Motor neuron (in vitro differentiated cells): ENCODE measurements at regions not wholly inside any gene's neighbourhood (a gene's known extent, or its start where the extent isn't known, plus 50 kb on each side); places are given as distances from the start of the nearest gene placed in this dataset.

Experiments
- ATAC-seq, 8 experiments: fragments of 200-7000 bp; cut with Tn5 transposase; replicated peaks in 6 of 8; 2 replicates each; pipeline ENCODE4 v1.8.0; 2021; ENCODE audit warnings: mild to moderate bottlenecking in 8 of 8, moderate library complexity in 8 of 8
- H3K27ac ChIP-seq, 2 donors: fragments of 250-450 bp; sonication (Bioruptor Pico); 2 replicates each; pipeline ENCODE4 v1.9.0; 2021; ENCODE audit warnings: antibody characterized with exemption in 2 of 2, mild to moderate bottlenecking in 2 of 2, moderate library complexity in 1 of 2
- H3K4me1 ChIP-seq, 2 donors: fragments of 250-450 bp; sonication (Bioruptor Pico); replicated peaks in 1 of 2; 2 replicates each; pipeline ENCODE4 v1.6.1; 2021; ENCODE audit warnings: antibody characterized with exemption in 2 of 2, mild to moderate bottlenecking in 2 of 2, moderate library complexity in 1 of 2
- H3K4me3 ChIP-seq, 5 donors: fragments of 250-450 bp; sonication (Bioruptor Pico); 2 replicates each; pipeline ENCODE4 v1.9.0; 2021; ENCODE audit warnings: antibody characterized with exemption in 5 of 5, mild to moderate bottlenecking in 5 of 5, moderate library complexity in 4 of 5
- WGBS, 10 experiments: fragments of 450-650 bp; shearing (Covaris generic); methylation state at CpG; one replicate each; pipeline ENCODE4 v1.0.0; 2022; 5-methylcytosine and 5-hydroxymethylcytosine counted together
- in situ Hi-C, 9 experiments: fragments of 400-800 bp; cut with MboI; loops; one replicate each; pipeline ENCODE4 v1.15.0; 2021; ENCODE audit warnings: low sequenced_read_pairs in 9 of 9, low pct_unique_long_range_greater_than_20kb in 2 of 9; ENCODE audit not compliant: unreplicated experiment in 9 of 9

DNA sequence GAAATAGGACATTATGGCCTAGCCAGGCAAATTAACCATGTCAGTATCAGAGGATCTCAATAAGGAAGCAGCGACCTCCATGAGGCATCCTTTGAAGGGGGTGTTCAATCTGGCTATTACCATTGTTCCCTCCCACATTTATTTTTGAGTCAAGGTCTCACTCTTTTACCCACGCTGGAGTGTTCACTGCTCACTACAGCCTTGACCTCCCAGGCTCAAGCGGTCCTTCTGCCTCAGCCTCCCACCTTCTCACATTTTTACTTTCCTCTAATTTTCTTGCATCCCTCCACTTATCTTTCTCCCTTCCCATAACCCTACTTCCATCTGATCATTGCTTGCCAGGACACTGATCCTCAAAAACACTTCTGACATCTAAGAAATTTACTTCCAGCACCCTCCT lies 654.0 kb upstream of the NR2F2 start:
- no peak for ATAC-seq
- Histone ChIP-seq H3K4me1 (no peaks in the 10 kb centered on the region), H3K27ac (no peak overlapping the region), H3K4me3 (no peak overlapping the region)
- in situ Hi-C loops, result no loop called here
- 60 to 100% (median 83%) methylated on average over 1 to 3 of the region's 3 CpGs; no CpG with 5 or more reads in 1 of the 10 experiments for WGBS, 10 experiments

DNA sequence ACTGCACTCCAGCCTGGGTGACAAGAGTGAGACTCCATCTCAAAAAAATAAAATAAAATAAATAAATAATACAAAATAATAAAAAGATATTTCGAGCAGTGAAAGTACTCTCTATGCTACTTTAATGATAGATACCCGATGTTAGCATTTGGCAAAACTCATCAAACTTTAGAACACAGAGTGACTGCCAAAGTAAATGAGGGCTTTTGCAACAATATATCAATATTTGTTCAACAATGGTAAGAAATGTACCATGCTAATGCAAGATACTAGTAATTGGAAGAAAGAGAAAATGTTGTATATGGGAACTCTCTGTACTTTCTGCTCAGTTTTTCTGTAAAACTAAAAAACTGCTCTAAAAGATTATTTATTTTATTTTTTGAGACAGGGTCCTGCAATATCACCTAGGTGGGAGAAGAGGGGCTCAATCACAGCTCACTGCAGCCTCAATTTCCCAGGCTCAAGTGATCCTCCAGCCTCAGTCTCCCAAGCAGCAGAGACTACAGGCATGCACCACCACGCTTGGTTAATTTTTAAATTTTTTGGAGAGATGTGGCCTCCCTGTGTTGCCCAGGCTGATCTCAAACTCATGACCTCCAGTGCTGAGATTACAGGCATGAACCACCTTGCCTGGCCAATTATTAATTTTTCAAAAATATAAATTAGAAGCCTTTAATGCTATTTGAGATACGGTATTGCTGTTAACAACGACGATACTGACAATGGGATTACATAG lies 650.5 kb upstream of the NR2F2 start:
- in situ Hi-C loops, result no loop called here
- Histone ChIP-seq H3K4me1 (no peaks in the 10 kb centered on the region), H3K27ac (no peak overlapping the region), H3K4me3 (no peak overlapping the region)
- 68 to 100% (median 92%) methylated on average over 2 to 5 of the region's 6 CpGs for WGBS, 10 experiments
- no peak for ATAC-seq

DNA sequence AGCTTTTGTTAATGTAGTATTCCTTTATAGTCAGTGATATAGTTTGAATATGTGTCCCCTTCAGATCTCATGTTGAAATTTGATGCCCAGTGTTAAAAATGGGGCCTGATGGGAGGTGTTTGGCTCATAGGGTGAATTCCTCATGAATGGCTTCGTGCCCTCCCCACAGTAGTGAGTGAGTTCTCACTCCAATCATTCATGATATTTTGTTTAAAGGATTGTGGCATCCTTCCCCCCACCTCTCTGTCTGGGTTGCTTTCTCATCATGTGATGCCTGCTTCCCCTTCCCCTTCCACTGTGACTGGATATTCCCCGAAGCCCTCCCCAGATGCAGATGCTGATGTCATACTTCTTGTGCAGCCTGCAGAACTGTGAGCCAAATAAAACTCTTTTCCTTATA lies 649.8 kb upstream of the NR2F2 start:
- no peaks in the 10 kb centered on the region for H3K4me1 ChIP-seq
- 20 to 100% (median 83%) methylated on average over 1 to 2 of the region's 2 CpGs; no CpG with 5 or more reads in 3 of the 10 experiments for WGBS, 10 experiments
- in situ Hi-C loops, result no loop called here

DNA sequence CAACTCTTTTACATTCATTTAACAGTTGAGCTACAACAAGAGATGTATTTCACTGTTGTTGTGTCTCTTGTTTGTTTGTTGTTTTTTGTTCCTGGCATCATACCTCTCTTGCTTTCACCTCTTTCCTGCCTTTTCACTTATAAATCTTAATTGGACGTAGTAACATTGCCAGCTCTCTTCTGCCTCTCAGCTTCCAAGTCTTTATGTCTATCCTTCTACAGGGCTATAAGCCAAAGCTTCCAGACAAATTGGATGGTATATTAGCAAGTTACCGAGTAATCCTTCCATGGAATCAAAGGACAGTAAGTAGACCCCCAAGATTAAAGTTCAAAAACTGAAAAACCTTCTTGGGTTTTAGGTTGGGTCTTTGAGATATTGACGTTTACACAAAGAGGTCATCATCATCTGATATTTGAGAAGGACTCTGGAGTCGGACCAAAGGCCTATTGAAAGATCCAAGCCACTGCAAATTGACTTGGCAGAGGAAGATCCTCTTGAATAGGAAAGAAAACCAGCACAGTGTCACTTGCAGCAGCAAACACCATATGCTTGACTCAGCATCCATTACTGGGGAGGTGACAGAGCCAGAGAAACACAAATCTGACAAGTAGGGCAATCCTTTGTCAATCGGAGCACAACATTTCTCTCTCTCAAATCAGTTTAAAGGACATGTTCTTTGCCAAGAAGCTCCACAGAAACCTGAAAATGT lies 648.5 kb upstream of the NR2F2 start:
- WGBS, 10 experiments, result 18 to 100% (median 72%) methylated on average over 1 to 5 of the region's 5 CpGs; no CpG with 5 or more reads in 2 of the 10 experiments
- in situ Hi-C loops, result no loop called here
- Histone ChIP-seq H3K4me3 (no peak overlapping the region), H3K4me1 (no peaks in the 10 kb centered on the region), H3K27ac (no peak overlapping the region)
- no peak for ATAC-seq

More for the DNA sequence above, 649.8 kb upstream of the NR2F2 start:
- Histone ChIP-seq H3K4me3 (no peak overlapping the region), H3K27ac (no peak overlapping the region)
- ATAC-seq, result peak in 5 of 8 experiments; percentile 53 to 86 (median 75)

DNA sequence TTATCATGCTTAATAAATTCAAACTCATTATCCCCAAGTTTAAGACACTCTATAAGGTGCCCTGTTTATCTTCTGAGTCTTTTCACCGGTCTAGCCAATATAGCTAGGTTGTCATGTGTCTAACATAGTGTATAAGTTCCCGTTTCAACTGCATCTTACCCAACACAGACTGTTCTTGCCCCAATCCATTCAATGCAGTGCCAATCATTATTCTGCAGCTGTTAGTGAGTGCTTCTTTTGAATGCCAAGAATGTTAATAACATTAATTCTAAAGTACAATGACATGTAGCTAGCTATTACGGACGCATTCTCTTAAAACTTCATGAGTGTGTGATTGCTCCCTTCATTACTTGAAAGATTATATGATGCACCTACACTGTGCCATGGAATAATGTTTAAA lies 646.4 kb upstream of the NR2F2 start:
- H3K4me3 ChIP-seq, result no peak overlapping the region
- H3K27ac ChIP-seq, result no peak overlapping the region
- WGBS, 10 experiments, result 74 to 100% (median 94%) methylated on average over 1 to 4 of the region's 4 CpGs
- no peak for ATAC-seq
- in situ Hi-C loops, result no loop called here
- no peaks in the 10 kb centered on the region for H3K4me1 ChIP-seq

DNA sequence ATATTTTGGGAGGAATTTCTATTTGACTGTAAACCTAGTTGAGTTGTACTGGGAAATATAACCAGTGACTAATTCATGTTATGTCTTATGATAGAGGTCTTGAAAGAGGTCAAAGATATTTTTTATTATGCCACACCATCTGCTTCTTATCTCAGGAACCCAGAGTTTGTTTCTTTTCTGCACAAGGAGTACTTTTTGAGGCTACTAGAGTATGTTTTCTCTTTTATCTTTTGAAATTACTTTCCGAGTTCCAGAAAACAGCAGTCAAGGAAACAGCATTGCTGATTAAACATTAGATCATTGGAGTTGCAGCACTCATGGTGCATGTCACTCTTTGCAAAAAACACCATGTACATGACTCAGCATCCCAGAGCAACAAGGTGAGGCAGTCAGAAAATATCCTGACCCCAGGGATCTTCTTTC lies 645.8 kb upstream of the NR2F2 start:
- WGBS, 10 experiments, result 0 to 100% (median 71%) methylated on average over 1 of the region's 1 CpG; no CpG with 5 or more reads in 3 of the 10 experiments
- in situ Hi-C loops, result no loop called here
- no peaks in the 10 kb centered on the region for H3K4me1 ChIP-seq
- ATAC-seq, result peak in 7 of 8 experiments; percentile 51 to 87 (median 61)
- H3K4me3 ChIP-seq, result no peak overlapping the region
- no peak overlapping the region for H3K27ac ChIP-seq

DNA sequence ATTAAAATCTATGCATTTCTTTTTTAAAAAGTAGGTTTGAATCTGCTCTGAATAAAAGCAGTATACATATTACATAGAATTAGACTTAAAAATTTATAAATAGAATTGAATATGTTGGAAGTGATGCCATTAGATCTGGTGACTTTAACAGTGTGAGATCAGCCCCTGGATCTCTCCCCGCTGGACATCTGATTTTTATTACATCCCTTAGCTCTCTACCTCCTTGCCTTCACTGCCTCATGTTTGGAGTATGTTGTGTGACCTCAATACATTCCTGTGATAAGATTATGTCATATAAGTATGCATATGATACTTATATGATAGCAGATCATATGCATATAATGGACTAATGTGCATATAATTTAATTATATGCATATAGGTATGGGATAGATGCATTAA lies 643.4 kb upstream of the NR2F2 start:
- in situ Hi-C loops, result no loop called here
- H3K4me3 ChIP-seq, result no peak overlapping the region
- no peak overlapping the region for H3K27ac ChIP-seq
- no peaks in the 10 kb centered on the region for H3K4me1 ChIP-seq
- ATAC-seq, result no peak
- WGBS, 10 experiments, result 40 to 100% (median 71%) methylated on average over 1 of the region's 1 CpG; no CpG with 5 or more reads in 3 of the 10 experiments

DNA sequence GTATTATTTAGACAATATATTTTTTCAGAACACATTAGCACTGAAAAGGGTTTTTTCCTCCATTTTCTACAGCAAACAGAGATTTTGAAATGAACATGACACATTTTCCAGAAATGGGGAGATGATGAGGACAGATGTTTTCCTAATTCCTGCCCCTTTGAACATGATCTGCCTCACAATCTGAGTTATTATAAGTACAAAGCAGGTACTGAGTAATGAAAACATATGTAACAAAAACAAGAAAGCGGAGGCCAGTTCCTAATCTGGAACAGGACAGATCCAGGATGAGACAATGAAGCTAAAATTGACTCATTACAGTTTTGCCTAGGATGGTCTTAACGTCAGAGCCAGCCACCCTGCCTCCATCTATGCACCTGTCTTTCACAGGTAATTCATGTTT lies 642.8 kb upstream of the NR2F2 start:
- H3K4me1 ChIP-seq, result no peaks in the 10 kb centered on the region
- no peak overlapping the region for H3K27ac ChIP-seq
- no peak for ATAC-seq
- H3K4me3 ChIP-seq, result no peak overlapping the region
- 37 to 100% (median 73%) methylated on average over 1 to 2 of the region's 2 CpGs for WGBS, 10 experiments
- in situ Hi-C loops, result no loop called here

DNA sequence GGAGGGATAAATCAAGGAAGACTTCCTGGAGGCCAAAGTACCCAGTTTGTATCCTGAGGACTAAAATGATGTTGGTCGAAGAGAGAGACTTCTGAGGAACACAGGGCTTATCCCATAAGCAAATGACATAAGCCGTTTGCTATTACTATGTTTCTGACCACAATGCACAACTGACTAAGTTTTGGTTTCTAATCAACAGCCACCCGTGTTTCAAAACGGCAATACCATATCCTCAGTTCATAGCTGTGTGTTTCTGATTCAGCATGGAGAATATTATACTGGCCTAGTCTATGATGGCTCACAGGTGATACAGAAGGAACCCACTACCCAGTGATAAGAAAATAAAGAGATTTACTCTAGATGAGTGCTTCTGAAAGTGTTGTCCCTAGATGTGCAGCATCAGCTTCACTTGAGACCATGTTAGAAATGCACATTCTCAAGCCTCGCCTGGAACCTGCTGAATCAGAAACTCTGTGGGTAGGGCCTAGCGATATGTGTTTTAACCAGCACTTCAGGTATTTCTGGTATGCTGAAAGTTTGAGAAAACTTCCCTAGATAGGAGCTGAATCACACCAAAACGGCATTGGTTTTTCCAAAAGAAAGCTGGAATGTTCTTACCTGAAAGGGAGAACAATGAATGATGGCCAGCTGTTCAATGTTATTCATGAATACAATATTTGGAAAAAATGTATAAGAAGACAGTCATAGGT lies 639.7 kb upstream of the NR2F2 start:
- 65 to 100% (median 91%) methylated on average over 1 to 7 of the region's 7 CpGs; no CpG with 5 or more reads in 1 of the 10 experiments for WGBS, 10 experiments

DNA sequence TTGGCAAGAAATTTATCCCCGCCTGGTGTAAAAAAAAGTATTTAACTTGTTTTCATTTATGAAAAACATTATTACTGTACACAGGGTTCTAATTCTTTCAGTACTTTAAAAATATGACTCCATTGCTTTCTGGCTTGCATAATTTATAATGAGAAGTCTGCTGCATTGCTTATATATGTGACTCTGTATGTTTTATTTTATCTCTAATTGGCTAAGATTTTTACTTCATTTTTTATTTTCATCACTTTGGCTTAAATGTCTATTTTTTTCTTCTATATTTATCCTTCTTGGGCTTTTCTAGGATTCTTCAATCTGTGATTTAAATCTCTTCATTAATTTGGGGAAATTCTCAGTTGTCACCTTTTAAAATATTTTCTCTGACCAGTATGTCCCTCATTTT lies 636.6 kb upstream of the NR2F2 start:
- 30 to 100% (median 79%) methylated on average over 1 of the region's 1 CpG for WGBS, 10 experiments
- Histone ChIP-seq H3K4me3 (no peak overlapping the region), H3K4me1 (no peaks in the 10 kb centered on the region), H3K27ac (no peak overlapping the region)
- in situ Hi-C loops, result no loop called here
- no peak for ATAC-seq

More for the DNA sequence above, 639.7 kb upstream of the NR2F2 start:
- Histone ChIP-seq H3K27ac (no peak overlapping the region), H3K4me3 (no peak overlapping the region), H3K4me1 (no peaks in the 10 kb centered on the region)
- in situ Hi-C loops, result no loop called here
- ATAC-seq, result no peak

DNA sequence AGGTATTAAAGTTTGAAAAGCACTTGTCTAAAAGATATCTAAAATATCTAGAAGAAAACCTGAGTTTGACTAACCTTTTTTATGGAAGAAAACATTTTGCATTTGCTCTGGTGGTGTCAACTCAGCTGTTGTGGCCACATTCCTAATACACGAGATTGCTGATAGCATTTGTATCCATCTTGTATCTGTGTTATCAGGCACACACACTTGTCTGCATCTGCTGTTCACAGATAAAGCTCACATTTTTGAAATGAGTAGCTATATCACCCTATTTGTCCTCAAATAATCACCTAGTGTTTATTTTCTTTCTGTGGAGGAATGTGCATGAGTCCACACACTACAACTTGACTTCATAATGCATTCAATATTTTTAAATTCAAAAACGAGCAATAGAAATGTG lies 632.3 kb upstream of the NR2F2 start:
- no peak overlapping the region for H3K27ac ChIP-seq
- H3K4me3 ChIP-seq, result no peak overlapping the region
- in situ Hi-C loops, result no loop called here
- ATAC-seq, result no peak
- WGBS, 10 experiments, result 0 to 100% (median 84%) methylated on average over 1 to 2 of the region's 2 CpGs
- no peaks in the 10 kb centered on the region for H3K4me1 ChIP-seq

DNA sequence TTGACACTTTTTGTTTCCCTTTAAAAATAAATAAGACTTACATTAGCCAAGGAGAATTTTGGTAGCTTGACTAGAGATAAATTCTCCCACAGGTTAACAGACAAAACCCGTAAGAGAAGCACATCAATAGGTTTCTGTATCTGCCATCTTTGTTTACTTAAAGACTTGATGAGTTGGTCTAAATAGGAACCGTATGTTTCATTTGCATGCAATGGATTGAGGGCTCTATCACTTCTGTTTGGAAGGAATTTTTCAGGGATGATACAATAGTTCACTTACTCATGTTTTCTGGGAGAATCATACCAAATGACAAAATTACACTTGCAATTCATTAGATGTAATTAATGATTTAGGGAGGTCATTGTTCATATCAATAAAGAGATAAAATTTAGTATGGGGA lies 631.5 kb upstream of the NR2F2 start:
- in situ Hi-C loops, result no loop called here
- Histone ChIP-seq H3K4me3 (no peak overlapping the region), H3K4me1 (no peaks in the 10 kb centered on the region), H3K27ac (no peak overlapping the region)
- 0 to 100% (median 50%) methylated on average over 1 to 2 of the region's 2 CpGs; no CpG with 5 or more reads in 1 of the 10 experiments for WGBS, 10 experiments
- ATAC-seq, result no peak

DNA sequence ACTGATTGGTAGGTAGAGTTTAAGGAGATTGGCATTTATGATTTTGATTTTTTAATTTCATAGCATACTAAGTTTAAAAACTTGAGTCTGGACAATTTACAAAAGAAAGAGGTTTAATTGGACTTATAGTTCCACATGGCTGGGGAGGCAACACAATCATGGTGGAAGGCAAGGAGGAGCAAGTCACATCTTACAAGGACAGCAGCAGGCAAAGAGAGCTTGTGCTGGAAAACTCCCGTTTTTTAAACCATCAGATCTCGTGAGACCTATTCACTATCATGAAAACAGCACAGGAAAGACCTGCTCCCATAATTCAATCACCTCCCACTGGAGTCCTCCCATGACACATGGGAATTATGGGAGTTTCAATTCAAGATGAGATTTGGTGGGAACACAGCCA lies 630.9 kb upstream of the NR2F2 start:
- ATAC-seq, result no peak
- WGBS, 10 experiments, result 40 to 100% (median 89%) methylated on average over 1 to 2 of the region's 2 CpGs; no CpG with 5 or more reads in 4 of the 10 experiments
- H3K4me1 ChIP-seq, result no peaks in the 10 kb centered on the region
- in situ Hi-C loops, result no loop called here
- no peak overlapping the region for H3K4me3 ChIP-seq
- H3K27ac ChIP-seq, result no peak overlapping the region
